Fibroblast of lung (primary cell): ENCODE measurements at regions not wholly inside any gene's neighbourhood (a gene's known extent, or its start where the extent isn't known, plus 50 kb on each side); places are given as distances from the start of the nearest gene placed in this dataset.

Experiments
- DNase-seq, 2 donors: peaks; one replicate each; pipeline versions ENCODE4 v3.0.0 to v3.0.0-alpha.2; 2010; ENCODE audit warnings: low read depth in 2 of 2
- H2AFZ ChIP-seq: 2 replicates; pipeline ENCODE4 v1.5.1; 2012; ENCODE audit warnings: low read length, control low read depth, inconsistent platforms
- H3K27ac ChIP-seq: 2 replicates; pipeline ENCODE4 v1.5.1; 2011; ENCODE audit warnings: low read length, control low read depth; ENCODE audit not compliant: insufficient read depth
- H3K27me3 ChIP-seq: 2 replicates; pipeline ENCODE4 v1.5.1; 2011; ENCODE audit warnings: mild to moderate bottlenecking, low read length; ENCODE audit not compliant: control insufficient read depth, insufficient read depth
- H3K36me3 ChIP-seq: 2 replicates; pipeline ENCODE4 v1.5.1; 2011; ENCODE audit warnings: low read length; ENCODE audit not compliant: control insufficient read depth, insufficient read depth
- H3K4me1 ChIP-seq: 2 replicates; pipeline ENCODE4 v1.5.1; 2011; ENCODE audit warnings: low read length; ENCODE audit not compliant: control insufficient read depth, insufficient read depth; ENCODE audit errors: extremely low read depth
- H3K4me2 ChIP-seq: 2 replicates; pipeline ENCODE4 v1.5.1; 2011; ENCODE audit warnings: low read length, control low read depth; ENCODE audit not compliant: insufficient read depth; ENCODE audit errors: extremely low read depth
- H3K4me3 ChIP-seq, 4 experiments: fragments of 200-600 bp in 1 of 4; sonication (generic) in 1 of 4; replicated peaks in 1 of 4; 2 replicates each; pipeline ENCODE4 v1.5.1; 2011 to 2016; ENCODE audit warnings: low read length in 4 of 4, low read depth in 3 of 4, mild to moderate bottlenecking in 3 of 4, control low read depth in 2 of 4, inconsistent platforms in 1 of 4, mixed read lengths in 1 of 4; ENCODE audit not compliant: insufficient read depth in 1 of 4; ENCODE audit errors: control extremely low read depth in 1 of 4
- H3K79me2 ChIP-seq: 2 replicates; pipeline ENCODE4 v1.5.1; 2012; ENCODE audit warnings: mild to moderate bottlenecking, low read length, inconsistent platforms; ENCODE audit not compliant: control insufficient read depth, insufficient read depth
- H3K9ac ChIP-seq: 2 replicates; pipeline ENCODE4 v1.5.1; 2011; ENCODE audit warnings: mild to moderate bottlenecking, low read length, control low read depth; ENCODE audit not compliant: insufficient read depth
- H3K9me3 ChIP-seq: 2 replicates; pipeline ENCODE4 v1.5.1; 2012; ENCODE audit warnings: low read depth, low read length; ENCODE audit not compliant: control insufficient read depth, insufficient read depth
- H4K20me1 ChIP-seq: 2 replicates; pipeline ENCODE4 v1.5.1; 2011; ENCODE audit warnings: low read length; ENCODE audit not compliant: control insufficient read depth, insufficient read depth; ENCODE audit errors: extremely low read depth
- EZH2 ChIP-seq: IDR thresholded peaks from 2 replicates; pipeline ENCODE4 v1.5.1; 2012; ENCODE audit warnings: low read length, control low read depth, mild to moderate bottlenecking; ENCODE audit errors: missing control alignments
- TF ChIP-seq, protein P1 (sequence below), 2 donors: IDR thresholded peaks in 1 of 2; conservative IDR thresholded peaks in 1 of 2; 1 replicate in 1 of 2; 2 replicates in 1 of 2; pipeline ENCODE4 v1.5.1; 2011 to 2012; ENCODE audit warnings: low read length in 2 of 2, control low read depth in 1 of 2, inconsistent platforms in 1 of 2, low read depth in 1 of 2, mild to moderate bottlenecking in 1 of 2

DNA sequence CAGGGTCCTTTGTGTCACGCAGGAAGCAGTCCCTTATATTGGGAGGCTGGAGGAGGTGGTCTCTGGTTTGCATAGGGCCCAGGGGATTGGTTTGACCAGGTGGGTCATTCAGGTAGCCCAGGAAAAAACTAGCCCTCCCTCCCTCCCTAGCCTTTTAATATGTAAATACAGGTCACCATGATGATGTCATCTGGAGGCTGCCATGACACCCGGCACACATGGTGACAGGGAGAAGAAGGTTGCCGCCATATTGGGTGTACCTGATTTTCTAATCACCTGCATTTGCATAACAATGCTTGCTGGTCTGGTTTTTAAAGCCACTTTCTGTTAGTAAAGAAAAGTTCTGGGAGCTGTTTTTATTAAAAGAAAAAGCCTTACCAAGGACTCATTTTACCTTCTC is 791.0 kb upstream of the ADGRL4 start:
- Histone ChIP-seq H3K36me3 (no peaks in the 10 kb centered on the region), H4K20me1 (no peaks in the 10 kb centered on the region), H3K9me3 (no peaks in the 10 kb centered on the region), H3K4me3 (no peak overlapping the region), H3K9ac (no peak overlapping the region), H3K27me3 (no peaks in the 10 kb centered on the region), H2AFZ (no peak overlapping the region), H3K4me2 (no peak overlapping the region), H3K27ac (no peak overlapping the region), H3K79me2 (no peaks in the 10 kb centered on the region), H3K4me1 (no peaks in the 10 kb centered on the region)
- DNase-seq: no peak
- TF ChIP-seq, protein P1, sequence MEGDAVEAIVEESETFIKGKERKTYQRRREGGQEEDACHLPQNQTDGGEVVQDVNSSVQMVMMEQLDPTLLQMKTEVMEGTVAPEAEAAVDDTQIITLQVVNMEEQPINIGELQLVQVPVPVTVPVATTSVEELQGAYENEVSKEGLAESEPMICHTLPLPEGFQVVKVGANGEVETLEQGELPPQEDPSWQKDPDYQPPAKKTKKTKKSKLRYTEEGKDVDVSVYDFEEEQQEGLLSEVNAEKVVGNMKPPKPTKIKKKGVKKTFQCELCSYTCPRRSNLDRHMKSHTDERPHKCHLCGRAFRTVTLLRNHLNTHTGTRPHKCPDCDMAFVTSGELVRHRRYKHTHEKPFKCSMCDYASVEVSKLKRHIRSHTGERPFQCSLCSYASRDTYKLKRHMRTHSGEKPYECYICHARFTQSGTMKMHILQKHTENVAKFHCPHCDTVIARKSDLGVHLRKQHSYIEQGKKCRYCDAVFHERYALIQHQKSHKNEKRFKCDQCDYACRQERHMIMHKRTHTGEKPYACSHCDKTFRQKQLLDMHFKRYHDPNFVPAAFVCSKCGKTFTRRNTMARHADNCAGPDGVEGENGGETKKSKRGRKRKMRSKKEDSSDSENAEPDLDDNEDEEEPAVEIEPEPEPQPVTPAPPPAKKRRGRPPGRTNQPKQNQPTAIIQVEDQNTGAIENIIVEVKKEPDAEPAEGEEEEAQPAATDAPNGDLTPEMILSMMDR (conservative IDR thresholded peaks at IDR 0.05 in 1 of 2, IDR thresholded peaks at IDR 0.05 in 1 of 2; ENCODE audit: low read depth in 1 of 2, low read length in 2 of 2): no peak
- TF ChIP-seq EZH2: no peak

DNA sequence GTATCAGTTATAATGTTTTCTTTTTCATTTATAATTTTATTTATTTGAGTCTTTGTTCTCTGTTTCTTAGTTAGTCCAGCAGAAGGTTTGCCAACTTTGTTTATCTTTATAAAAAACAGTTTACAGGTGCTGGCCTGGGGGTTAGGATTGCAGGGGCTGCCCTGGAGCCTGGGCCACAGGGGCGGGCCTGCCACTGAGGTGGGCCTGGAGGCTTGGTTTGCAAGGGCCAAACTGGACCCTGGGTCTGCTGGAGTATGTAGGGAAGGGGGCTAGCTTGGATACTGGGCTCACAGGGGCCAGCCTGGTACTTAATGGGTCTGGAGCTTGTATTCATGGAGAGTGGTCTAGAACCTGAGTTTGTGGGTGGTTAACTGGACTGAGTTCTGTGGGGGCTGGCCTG is 789.9 kb upstream of the ADGRL4 start:
- H3K27me3 ChIP-seq: no peaks in the 10 kb centered on the region
- H3K4me2 ChIP-seq: no peak overlapping the region
- TF ChIP-seq, protein P1 (conservative IDR thresholded peaks at IDR 0.05 in 1 of 2, IDR thresholded peaks at IDR 0.05 in 1 of 2; ENCODE audit: low read depth in 1 of 2, low read length in 2 of 2): no peak
- TF ChIP-seq EZH2: no peak
- H3K36me3 ChIP-seq: no peaks in the 10 kb centered on the region
- H3K9ac ChIP-seq: no peak overlapping the region
- no peaks in the 10 kb centered on the region for H3K9me3 ChIP-seq
- no peaks in the 10 kb centered on the region for H3K4me1 ChIP-seq
- H3K79me2 ChIP-seq: no peaks in the 10 kb centered on the region
- H2AFZ ChIP-seq: no peak overlapping the region
- H4K20me1 ChIP-seq: no peaks in the 10 kb centered on the region
- H3K4me3 ChIP-seq: no peak overlapping the region
- no peak overlapping the region for H3K27ac ChIP-seq
- DNase-seq: no peak

- no peaks in the 10 kb centered on the region for H3K4me1 ChIP-seq
- no peak for TF ChIP-seq EZH2
- TF ChIP-seq, protein P1 (conservative IDR thresholded peaks at IDR 0.05 in 1 of 2, IDR thresholded peaks at IDR 0.05 in 1 of 2; ENCODE audit: low read depth in 1 of 2, low read length in 2 of 2): no peak
- H3K4me2 ChIP-seq: peak overlapping the region; percentile 19
- no peak overlapping the region for H3K27ac ChIP-seq
- no peaks in the 10 kb centered on the region for H3K36me3 ChIP-seq
- H3K4me3 ChIP-seq: no peak overlapping the region
- no peak overlapping the region for H3K9ac ChIP-seq
- H3K27me3 ChIP-seq: no peaks in the 10 kb centered on the region
- no peaks in the 10 kb centered on the region for H4K20me1 ChIP-seq
- H2AFZ ChIP-seq: no peak overlapping the region
- H3K79me2 ChIP-seq: no peaks in the 10 kb centered on the region
- H3K9me3 ChIP-seq: no peaks in the 10 kb centered on the region
- DNase-seq: peak; percentile 41 to 86
These were observed 785.8 kb upstream of the ADGRL4 start for GRCh38 chr1:79792219-79792930.
